Karpas-422 (cell line): ENCODE measurements at regions not wholly inside any gene's neighbourhood (a gene's known extent, or its start where the extent isn't known, plus 50 kb on each side); places are given as distances from the start of the nearest gene placed in this dataset.
"Not testable (repeated sequence)": the region's sequence is repeated elsewhere in the genome, so short reads cannot be mapped to it uniquely, and the experiment has no call there.

ENCODE experiments used
- DNase-seq: peaks from one replicate; pipeline ENCODE4 v3.0.0-alpha.2; 2015
- H2AFZ ChIP-seq: fragments of 200-600 bp; sonication (generic); 2 replicates; pipeline ENCODE4 v1.6.1; 2014; ENCODE audit warnings: antibody characterized with exemption, low read length, mixed read lengths
- H3K27ac ChIP-seq: fragments of 200-600 bp; sonication (generic); 2 replicates; pipeline ENCODE4 v1.5.1; 2014; ENCODE audit warnings: mild to moderate bottlenecking, low read length, moderate library complexity
- H3K27me3 ChIP-seq: fragments of 200-600 bp; sonication (generic); 2 replicates; pipeline ENCODE4 v1.6.1; 2014; ENCODE audit warnings: low read length, mixed read lengths
- H3K36me3 ChIP-seq: fragments of 200-600 bp; sonication (generic); 2 replicates; pipeline ENCODE4 v1.6.1; 2014; ENCODE audit warnings: low read length, mixed read lengths; ENCODE audit not compliant: insufficient read depth
- H3K4me1 ChIP-seq: fragments of 200-600 bp; sonication (generic); 2 replicates; pipeline ENCODE4 v1.6.1; 2014; ENCODE audit warnings: mild to moderate bottlenecking, low read length, mixed read lengths
- H3K4me2 ChIP-seq: fragments of 200-600 bp; sonication (generic); 2 replicates; pipeline ENCODE4 v1.6.1; 2014; ENCODE audit warnings: low read length, low read depth, mild to moderate bottlenecking; ENCODE audit not compliant: poor library complexity, severe bottlenecking
- H3K4me3 ChIP-seq: fragments of 200-600 bp; sonication (generic); 2 replicates; pipeline ENCODE4 v1.5.1; 2014; ENCODE audit warnings: mild to moderate bottlenecking, antibody characterized with exemption, low read length, mixed read lengths
- H3K79me2 ChIP-seq: fragments of 200-600 bp; sonication (generic); 2 replicates; pipeline ENCODE4 v1.6.1; 2014; ENCODE audit warnings: mild to moderate bottlenecking, low read length, mixed read lengths
- H3K9ac ChIP-seq: fragments of 200-600 bp; sonication (generic); 2 replicates; pipeline ENCODE4 v1.6.0; 2014; ENCODE audit warnings: low read length
- H3K9me2 ChIP-seq: fragments of 200-600 bp; sonication (generic), shearing (Covaris generic); replicated peaks from 2 replicates; pipeline ENCODE4 v1.6.0; 2014; ENCODE audit warnings: mild to moderate bottlenecking, low read length, moderate library complexity; ENCODE audit not compliant: insufficient read depth
- H3K9me3 ChIP-seq: fragments of 300-700, 200-600 bp; sonication (generic); 2 replicates; pipeline ENCODE4 v1.6.1; 2014; ENCODE audit warnings: low read length, mixed read lengths
- H4K20me1 ChIP-seq: fragments of 200-600 bp; sonication (generic); 2 replicates; pipeline ENCODE4 v1.6.1; 2014; ENCODE audit warnings: mild to moderate bottlenecking, antibody characterized with exemption, low read length, low read depth; ENCODE audit not compliant: insufficient read depth

DNA sequence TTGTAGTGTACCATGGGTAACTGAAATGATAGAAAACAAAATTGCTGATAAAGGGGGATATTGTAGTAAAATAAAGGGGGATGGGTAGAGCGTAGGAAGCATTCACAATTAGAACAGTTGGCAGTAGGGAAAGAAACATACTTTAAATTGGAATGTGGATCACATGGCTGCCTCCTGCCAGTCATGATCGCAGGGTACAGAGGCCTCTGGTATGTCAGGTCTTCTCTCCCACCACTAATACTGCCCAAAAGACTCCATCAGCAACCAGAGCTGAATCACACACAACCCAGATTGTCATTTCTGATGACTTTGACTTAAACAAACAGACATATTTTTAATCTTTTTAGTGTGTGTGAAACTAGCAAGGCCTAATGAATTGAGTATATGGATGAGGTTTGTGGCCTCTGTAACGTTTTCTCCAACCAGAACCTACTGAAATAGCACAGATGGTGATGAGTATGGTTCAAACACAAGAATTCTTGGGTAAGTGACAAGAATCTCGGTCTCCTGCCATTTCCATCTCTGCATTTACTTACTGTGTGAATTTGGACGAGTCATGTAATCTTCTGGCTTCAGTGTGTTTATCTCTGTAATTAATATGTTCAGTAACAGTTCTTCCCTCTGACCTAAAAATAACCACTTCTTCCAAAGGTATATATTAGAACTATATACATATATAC is 112.6 kb downstream of the USP22 start:
- no peak overlapping the region for H3K4me3 ChIP-seq
- no peak overlapping the region for H3K27ac ChIP-seq
- H4K20me1 ChIP-seq = no peaks in the 10 kb centered on the region
- H3K4me2 ChIP-seq = no peak overlapping the region
- peaks cover 16% of the 10 kb centered on the region for H3K4me1 ChIP-seq
- H3K79me2 ChIP-seq = no peaks in the 10 kb centered on the region
- H3K36me3 ChIP-seq = no peaks in the 10 kb centered on the region
- H3K27me3 ChIP-seq = no peaks in the 10 kb centered on the region
- H3K9ac ChIP-seq = no peak overlapping the region
- H2AFZ ChIP-seq = no peak overlapping the region
- no peaks in the 10 kb centered on the region for H3K9me3 ChIP-seq
- H3K9me2 ChIP-seq = no peaks in the 10 kb centered on the region
- no peak for DNase-seq

DNA sequence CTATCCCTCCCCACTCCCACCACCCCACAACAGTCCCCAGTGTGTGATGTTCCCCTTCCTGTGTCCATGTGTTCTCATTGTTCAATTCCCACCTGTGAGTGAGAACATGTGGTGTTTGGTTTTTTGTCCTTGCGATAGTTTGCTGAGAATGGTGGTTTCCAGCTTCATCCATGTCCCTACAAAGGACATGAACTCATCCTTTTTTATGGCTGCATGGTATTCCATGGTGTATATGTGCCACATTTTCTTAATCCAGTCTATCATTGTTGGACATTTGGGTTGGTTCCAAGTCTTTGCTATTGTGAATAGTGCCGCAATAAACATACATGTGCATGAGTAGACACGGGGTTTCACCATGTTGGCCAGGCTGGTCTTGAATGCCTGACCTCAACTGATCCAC is 109.8 kb downstream of the USP22 start:
- not testable (repeated sequence) for H3K79me2 ChIP-seq, H3K27ac ChIP-seq, H3K4me3 ChIP-seq, H3K9me2 ChIP-seq, H3K9ac ChIP-seq, DNase-seq, H2AFZ ChIP-seq, H3K9me3 ChIP-seq, H3K4me1 ChIP-seq, H3K4me2 ChIP-seq, H3K36me3 ChIP-seq, H4K20me1 ChIP-seq, H3K27me3 ChIP-seq

DNA sequence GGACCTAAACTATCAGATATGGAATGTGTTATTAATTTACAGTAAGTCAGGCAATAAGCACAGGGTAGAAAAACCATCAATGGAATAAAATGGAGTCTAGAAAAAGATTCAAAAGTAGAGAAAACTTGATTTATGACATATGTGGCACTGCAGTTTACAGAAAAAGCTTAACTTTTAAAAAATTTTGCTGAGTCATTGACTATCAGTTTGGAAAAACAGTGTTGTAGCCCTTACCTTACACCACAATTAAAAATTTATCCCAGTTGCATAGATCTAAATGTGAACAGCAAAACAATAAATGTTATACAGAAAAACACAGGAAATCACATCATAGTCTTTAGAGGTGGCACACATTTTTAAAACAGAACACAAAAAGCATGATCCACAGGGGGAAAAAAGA is 108.5 kb downstream of the USP22 start:
- Histone ChIP-seq H3K27ac (no peak overlapping the region), H2AFZ (peak overlapping the region; percentile 36; the same call in 1 of the 2 replicates), H3K27me3 (no peaks in the 10 kb centered on the region), H3K4me2 (no peak overlapping the region), H3K9me2 (no peaks in the 10 kb centered on the region), H3K9me3 (no peaks in the 10 kb centered on the region), H3K9ac (no peak overlapping the region), H3K4me1 (0 out of 2 replicates have a peak, but pooled peaks cover 2% of the 10 kb centered on the region), H3K4me3 (no peak overlapping the region), H3K79me2 (no peaks in the 10 kb centered on the region), H3K36me3 (no peaks in the 10 kb centered on the region), H4K20me1 (no peaks in the 10 kb centered on the region)
- DNase-seq = no peak

DNA sequence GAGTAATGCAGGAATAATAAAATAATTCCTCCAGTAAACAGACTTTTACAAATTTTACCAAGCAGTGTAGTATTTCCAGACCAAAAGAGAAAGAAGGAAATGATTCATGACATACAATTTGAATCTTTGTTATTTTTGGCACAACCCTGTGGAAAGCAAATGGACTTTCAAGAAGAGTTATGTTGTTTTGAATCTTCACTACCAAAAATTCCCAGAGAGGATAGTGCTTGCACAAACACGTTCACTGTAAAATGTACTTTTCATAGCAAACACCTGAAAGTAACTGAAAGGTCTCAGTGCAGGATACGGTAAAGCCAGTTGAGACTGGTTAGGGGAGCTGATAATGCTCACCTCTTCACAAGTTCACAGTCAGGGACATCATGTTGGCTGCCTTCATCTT is 107.1 kb downstream of the USP22 start:
- 0 out of 2 replicates have a peak, but pooled peaks cover 3% of the 10 kb centered on the region for H3K4me1 ChIP-seq
- H3K27ac ChIP-seq = no peak overlapping the region
- H3K27me3 ChIP-seq = no peaks in the 10 kb centered on the region
- no peaks in the 10 kb centered on the region for H3K9me2 ChIP-seq
- H3K4me3 ChIP-seq = no peak overlapping the region
- H3K9ac ChIP-seq = no peak overlapping the region
- H3K4me2 ChIP-seq = no peak overlapping the region
- no peaks in the 10 kb centered on the region for H3K9me3 ChIP-seq
- DNase-seq = no peak
- peak overlapping the region; percentile 51; the same call in 1 of the 2 replicates for H2AFZ ChIP-seq
- H4K20me1 ChIP-seq = no peaks in the 10 kb centered on the region
- H3K36me3 ChIP-seq = no peaks in the 10 kb centered on the region
- H3K79me2 ChIP-seq = no peaks in the 10 kb centered on the region

DNA sequence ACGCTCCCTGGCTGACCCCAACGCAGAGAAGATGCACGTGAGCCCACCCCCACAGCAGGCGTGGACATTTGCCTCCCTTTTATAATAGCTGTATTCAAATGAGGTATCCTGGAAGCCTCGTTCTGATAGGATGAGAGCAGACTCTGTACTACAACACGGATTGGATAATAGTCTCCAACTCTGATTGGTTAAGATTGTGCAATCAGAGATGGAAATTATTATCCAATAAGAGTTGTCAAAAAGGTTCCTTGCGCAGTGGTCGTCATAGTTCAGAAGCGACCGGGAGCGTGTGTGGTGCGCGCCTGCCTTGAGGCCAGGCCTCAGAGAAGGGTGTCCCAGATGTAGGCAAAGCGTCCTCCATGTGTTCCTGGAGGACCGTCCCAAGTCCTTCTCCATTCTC is 104.6 kb downstream of the USP22 start:
- DNase-seq = no peak
- Histone ChIP-seq H3K9me2 (no peaks in the 10 kb centered on the region), H2AFZ (no peak overlapping the region), H3K4me1 (0 out of 2 replicates have a peak, but pooled peaks cover 3% of the 10 kb centered on the region), H3K9ac (no peak overlapping the region), H4K20me1 (no peaks in the 10 kb centered on the region), H3K4me3 (no peak overlapping the region), H3K4me2 (no peak overlapping the region), H3K79me2 (no peaks in the 10 kb centered on the region), H3K9me3 (no peaks in the 10 kb centered on the region), H3K27ac (no peak overlapping the region), H3K27me3 (no peaks in the 10 kb centered on the region), H3K36me3 (no peaks in the 10 kb centered on the region)

DNA sequence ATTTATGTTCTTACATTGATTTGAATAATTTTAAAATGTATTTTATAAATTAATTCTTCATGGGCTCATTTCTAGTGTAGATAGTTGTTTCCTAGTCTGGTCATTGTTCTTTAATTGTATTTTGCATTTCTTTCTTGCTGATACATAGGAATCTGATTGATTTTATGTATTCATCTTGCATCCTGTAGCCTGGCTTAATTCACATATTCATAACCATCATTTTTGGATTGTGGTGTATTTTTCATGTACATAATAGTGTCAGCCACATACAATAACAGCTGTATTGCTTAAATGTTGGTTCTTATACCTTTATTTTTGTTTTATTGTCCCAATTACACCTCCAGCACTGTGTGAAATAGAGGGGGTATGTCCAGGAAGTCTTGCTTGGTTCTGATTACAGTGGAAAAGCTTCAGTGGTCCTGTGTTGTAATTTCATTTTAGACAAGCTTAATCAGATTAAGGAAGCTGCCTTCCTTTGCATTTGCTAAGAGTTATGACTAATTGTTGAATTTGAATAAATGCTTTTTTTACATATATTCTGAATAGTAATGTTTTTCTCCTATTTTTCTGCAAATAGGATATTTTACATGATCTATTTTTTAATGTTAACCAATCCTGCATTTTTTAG is 103.7 kb downstream of the USP22 start:
- Histone ChIP-seq H3K79me2 (no peaks in the 10 kb centered on the region), H4K20me1 (no peaks in the 10 kb centered on the region), H3K4me1 (0 out of 2 replicates have a peak, but pooled peaks cover 3% of the 10 kb centered on the region), H3K27ac (no peak overlapping the region), H3K4me2 (no peak overlapping the region), H3K4me3 (no peak overlapping the region), H3K27me3 (no peaks in the 10 kb centered on the region; the same call in 1 of the 2 replicates), H3K36me3 (no peaks in the 10 kb centered on the region), H3K9ac (no peak overlapping the region), H3K9me2 (no peaks in the 10 kb centered on the region), H3K9me3 (no peaks in the 10 kb centered on the region), H2AFZ (no peak overlapping the region)
- DNase-seq = no peak

DNA sequence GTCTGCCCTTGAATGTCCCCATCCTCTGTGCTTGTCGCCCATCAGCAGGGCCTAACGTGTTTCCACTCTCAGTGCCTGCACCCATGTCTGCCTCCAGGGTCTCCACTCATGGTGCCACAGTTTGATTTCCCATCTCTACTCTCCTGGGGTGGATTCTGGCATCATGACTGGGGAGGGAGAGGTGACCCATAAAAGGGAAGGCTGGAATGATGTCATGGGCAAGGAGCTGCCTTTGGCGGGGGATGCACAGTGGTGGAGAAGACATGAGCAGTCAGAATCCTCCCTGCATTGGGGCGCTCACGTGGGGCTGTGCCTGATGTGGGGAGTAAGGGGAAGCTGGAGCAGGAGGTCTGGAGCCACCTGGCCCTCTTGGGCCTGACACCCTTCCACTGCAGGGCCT is 100.9 kb downstream of the USP22 start:
- no peak overlapping the region for H3K27ac ChIP-seq
- 0 out of 2 replicates have a peak, but pooled peaks cover 3% of the 10 kb centered on the region for H3K4me1 ChIP-seq
- no peaks in the 10 kb centered on the region for H3K36me3 ChIP-seq
- DNase-seq = no peak
- no peak overlapping the region for H3K4me2 ChIP-seq
- H3K4me3 ChIP-seq = no peak overlapping the region
- no peaks in the 10 kb centered on the region for H3K79me2 ChIP-seq
- H3K27me3 ChIP-seq = no peaks in the 10 kb centered on the region; the same call in 1 of the 2 replicates
- H3K9me3 ChIP-seq = no peaks in the 10 kb centered on the region
- no peak overlapping the region for H2AFZ ChIP-seq
- H3K9me2 ChIP-seq = no peaks in the 10 kb centered on the region
- H3K9ac ChIP-seq = no peak overlapping the region
- no peaks in the 10 kb centered on the region for H4K20me1 ChIP-seq

DNA sequence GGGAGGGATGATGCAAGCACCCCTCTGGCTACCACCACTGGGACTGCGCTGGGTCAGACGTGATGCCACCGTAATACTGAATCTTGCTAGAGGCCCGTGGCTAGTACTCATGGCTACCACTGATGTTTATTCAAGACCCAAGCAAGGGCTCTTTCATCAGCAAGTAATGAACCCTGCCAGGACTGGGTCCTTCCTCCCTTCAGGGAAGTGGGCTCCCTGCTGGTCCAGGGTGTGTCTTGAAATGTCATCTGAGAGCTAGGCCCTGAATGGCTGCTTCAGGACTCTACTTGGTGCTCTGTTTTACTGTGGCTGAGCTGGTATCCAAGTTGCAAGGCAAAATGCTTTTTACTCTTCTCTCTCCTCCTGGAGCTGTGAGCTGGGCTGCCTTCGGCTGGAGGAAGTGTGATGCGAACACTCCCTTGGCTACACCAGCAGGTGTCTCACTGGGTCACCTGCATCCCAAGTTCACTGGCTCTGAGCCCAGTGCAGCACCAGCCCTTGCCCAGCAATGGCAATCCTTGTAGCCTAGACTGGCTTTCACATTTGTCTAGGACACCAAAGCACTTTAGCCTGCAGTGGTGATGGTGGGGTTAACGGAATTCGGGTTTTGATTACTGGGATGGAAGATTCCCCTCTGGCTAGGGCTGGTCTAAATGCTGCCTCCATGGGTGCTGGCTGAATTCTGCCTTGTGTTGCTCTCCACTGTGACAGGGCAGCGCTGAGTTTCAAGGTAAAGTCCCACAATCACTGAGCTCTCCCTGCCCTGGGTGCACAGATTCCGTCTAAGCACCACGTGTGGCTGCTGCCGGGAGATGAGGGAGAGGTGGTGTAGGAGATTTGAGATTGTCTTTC is 98.6 kb downstream of the USP22 start:
- H3K4me2 ChIP-seq = no peak overlapping the region
- H3K36me3 ChIP-seq = no peaks in the 10 kb centered on the region
- peak; percentile 72 for DNase-seq
- no peak overlapping the region for H3K27ac ChIP-seq
- H3K9ac ChIP-seq = no peak overlapping the region
- no peaks in the 10 kb centered on the region; the same call in 1 of the 2 replicates for H3K27me3 ChIP-seq
- H3K4me3 ChIP-seq = no peak overlapping the region
- no peaks in the 10 kb centered on the region for H3K9me2 ChIP-seq
- no peaks in the 10 kb centered on the region for H3K79me2 ChIP-seq
- H4K20me1 ChIP-seq = no peaks in the 10 kb centered on the region
- H2AFZ ChIP-seq = no peak overlapping the region
- 0 out of 2 replicates have a peak, but pooled peaks cover 1% of the 10 kb centered on the region for H3K4me1 ChIP-seq
- H3K9me3 ChIP-seq = no peaks in the 10 kb centered on the region
